GM19238 (cell line): ENCODE measurements at regions not wholly inside any gene's neighbourhood (a gene's known extent, or its start where the extent isn't known, plus 50 kb on each side); places are given as distances from the start of the nearest gene placed in this dataset.

Experiments
- DNase-seq: peaks from one replicate; pipeline ENCODE4 v3.0.0; 2011; ENCODE audit warnings: low spot score; ENCODE audit not compliant: insufficient read length

DNA sequence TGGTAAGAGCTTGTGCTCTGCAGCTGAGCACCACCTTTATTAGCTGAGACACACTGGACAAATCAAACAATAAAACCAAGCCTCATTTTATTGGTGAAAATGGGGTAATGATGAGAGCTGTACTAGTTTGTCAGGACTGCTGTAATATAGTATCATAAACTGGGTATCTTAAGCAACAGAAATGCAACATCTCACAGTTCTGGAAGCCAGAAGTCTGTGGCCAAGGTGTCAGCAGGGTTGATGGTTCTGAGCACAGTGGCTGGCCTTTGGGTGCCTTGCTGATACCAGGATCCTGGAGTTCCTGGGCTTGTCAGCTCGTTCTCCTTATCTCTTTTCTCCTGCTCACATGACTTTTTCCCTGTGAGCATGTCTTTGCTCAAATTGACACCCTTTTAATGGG lies 513.1 kb downstream of the IRX1 start:
- no peak for DNase-seq

- DNase-seq: no peak
These were observed 517.8 kb downstream of the IRX1 start for GRCh38 chr5:4113426-4113825.

DNA sequence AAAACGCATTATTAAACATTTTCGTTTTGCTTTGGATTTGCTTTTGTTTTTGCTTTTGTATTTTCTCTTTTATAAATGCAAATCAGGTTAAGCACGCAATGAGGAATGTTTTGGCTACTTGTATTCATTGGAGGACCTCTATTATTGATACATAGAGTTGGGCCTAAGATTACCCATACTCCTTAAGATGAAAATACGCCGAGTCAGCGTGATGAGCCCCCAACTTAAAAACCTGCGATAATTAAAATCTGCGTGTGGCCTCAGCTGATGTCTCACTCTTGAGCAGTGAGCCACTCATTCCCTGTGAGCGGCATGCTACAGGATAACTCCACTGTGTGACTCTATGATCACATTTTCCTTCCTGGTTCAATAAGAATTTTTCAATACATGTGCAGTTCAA lies 518.3 kb downstream of the IRX1 start:
- DNase-seq: no peak

GRCh38 chr5:4114452-4114851 lies 518.8 kb downstream of the IRX1 start:
- no peak for DNase-seq

- DNase-seq: no peak
These were observed 521.2 kb downstream of the IRX1 start for GRCh38 chr5:4116834-4117233.

DNA sequence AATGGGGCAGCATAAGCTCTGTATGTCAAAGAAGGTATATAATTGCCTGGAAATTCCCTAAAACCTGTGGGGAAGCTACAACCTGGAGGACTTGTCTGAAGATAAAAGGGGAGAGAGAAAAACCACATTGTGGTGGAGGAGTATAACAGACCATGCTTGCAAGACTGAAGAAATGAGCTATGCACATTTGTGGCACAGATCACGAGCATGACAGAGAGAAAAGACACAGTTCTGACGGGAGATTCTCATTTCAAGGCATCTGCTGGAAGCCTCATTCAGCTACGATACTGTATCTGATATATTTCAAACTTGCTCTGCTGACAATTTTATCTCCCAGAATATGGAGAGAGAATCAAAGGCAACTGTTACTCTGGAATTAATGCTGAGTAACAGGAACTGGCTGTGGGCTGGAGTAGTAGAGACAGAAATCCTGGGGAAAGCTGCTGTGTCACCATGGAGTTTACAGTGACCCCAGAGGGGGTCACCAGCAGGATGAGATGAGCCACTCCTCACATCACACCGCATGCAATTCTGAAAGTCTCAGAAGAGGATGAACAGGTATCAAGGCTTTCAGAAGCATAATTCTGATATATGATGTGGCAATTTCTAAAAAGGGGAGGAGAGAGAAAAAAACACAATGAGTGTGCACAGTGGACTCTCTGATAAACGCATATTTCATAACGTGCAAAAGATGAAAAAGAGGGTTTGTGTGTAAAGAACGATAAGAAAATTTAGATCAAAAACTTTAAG lies 528.8 kb downstream of the IRX1 start:
- DNase-seq: no peak

DNA sequence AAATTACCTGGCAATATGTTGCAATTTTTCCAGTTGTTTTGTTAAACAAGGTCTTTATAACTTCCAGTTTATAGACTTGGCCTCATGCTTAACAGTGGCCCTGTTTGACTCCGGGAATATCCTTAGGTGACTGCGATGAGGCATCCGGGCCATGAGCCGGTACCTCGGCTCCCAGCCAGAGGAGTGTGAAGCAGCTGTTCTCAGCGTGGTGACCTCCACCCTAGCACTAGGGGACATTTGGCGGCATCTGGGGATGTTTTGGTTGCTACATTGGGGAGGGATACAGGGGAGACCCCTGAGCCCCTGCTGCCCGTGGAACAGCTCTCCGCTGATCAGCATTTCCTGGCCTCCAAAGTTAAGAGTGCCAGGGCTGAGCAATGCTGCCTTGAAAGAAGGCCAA lies 533.4 kb downstream of the IRX1 start:
- no peak for DNase-seq

- DNase-seq: no peak
These were observed 533.9 kb downstream of the IRX1 start for GRCh38 chr5:4129523-4129922.

- DNase-seq: no peak
These were observed 535.2 kb downstream of the IRX1 start for GRCh38 chr5:4130819-4131218.

GRCh38 chr5:4137781-4138180 lies 542.1 kb downstream of the IRX1 start:
- DNase-seq: no peak

GRCh38 chr5:4142842-4143241 lies 547.2 kb downstream of the IRX1 start:
- no peak for DNase-seq

- DNase-seq: no peak
These were observed 548.9 kb downstream of the IRX1 start for GRCh38 chr5:4144411-4145007.

DNA sequence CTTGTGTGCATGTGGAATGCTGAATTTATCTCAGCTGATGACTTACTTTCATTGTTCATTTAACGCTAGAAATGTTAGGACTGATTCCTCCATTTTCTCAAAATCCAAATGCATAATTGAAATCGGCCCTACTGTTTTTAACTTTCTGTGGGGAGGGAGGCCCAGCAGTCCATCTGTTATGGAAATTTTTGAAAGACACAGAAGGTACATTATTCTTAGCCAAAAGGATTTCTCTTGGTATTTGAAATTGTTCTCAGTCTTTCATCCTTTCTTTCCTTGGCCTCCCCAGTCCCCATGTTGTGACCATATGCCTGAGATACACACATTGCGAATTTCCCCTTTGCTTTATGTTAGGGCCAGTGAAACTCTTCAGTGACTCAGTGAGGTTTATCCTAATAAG lies 549.9 kb downstream of the IRX1 start:
- no peak for DNase-seq

DNA sequence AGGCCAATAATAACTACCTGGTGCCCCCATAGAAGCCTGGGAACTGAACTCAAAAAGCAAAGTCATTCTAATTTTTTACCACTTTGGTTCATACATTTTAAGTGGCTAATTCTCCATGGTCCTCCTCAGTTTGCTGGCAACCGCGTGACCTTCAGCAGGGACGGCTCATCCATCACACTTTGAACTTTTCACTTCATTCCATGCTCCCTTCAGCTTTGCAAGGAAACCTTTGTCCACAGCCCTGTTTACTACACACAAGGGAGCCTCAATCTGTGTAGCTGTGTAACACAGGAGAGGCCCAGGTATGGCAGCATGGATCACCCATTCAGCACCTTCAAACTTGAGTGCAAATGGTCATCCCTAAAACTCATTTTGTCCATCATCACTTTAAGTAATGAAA lies 552.4 kb downstream of the IRX1 start:
- no peak for DNase-seq

DNA sequence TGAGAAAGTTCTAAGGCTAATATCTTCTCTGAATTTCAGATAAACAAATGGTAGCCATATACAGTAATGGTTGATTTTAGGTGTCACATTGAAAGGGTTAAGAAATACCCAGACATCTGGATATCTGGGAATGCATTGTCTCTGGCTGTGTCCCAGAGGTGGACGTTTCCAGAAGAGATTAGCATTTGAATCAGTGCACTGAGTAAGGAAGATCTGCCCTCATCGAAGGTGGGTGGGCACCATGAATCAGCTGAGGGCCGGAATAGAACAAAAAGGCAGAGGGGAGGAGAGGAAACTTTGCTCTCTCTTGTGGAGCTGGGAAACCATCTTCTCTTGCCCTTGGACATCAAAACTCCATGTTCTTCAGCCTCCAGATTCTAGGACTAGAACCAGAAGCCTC lies 554.4 kb downstream of the IRX1 start:
- DNase-seq: no peak

GRCh38 chr5:4156153-4156552 lies 560.5 kb downstream of the IRX1 start:
- DNase-seq: no peak

- no peak for DNase-seq
These were observed 561.3 kb downstream of the IRX1 start for GRCh38 chr5:4156889-4157288.

- DNase-seq: no peak
These were observed 563.3 kb downstream of the IRX1 start for GRCh38 chr5:4158750-4159447.

DNA sequence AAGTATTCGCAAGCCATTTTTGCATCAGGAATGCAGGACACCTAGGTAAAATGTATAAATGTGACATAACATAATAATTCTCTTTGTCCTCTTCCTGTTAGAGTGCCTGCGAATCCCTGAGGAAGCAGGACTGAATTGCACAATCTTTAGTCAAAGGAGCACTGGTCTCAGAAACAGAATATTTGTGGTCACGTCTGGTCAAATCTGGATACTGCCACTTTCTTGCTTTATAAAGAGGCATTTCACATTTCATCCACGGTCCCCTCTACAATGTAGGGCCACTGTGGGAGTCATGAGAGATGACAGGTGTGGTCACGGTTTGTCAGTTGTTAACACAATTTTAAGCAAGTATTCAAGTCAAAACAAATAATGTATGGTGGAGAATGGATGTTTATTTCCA lies 564.0 kb downstream of the IRX1 start:
- no peak for DNase-seq

GRCh38 chr5:4164167-4164566 lies 568.5 kb downstream of the IRX1 start:
- DNase-seq: no peak

- no peak for DNase-seq
These were observed 585.1 kb downstream of the IRX1 start for GRCh38 chr5:4180703-4181102.

GRCh38 chr5:4182144-4182543 lies 586.5 kb downstream of the IRX1 start:
- DNase-seq: no peak

DNA sequence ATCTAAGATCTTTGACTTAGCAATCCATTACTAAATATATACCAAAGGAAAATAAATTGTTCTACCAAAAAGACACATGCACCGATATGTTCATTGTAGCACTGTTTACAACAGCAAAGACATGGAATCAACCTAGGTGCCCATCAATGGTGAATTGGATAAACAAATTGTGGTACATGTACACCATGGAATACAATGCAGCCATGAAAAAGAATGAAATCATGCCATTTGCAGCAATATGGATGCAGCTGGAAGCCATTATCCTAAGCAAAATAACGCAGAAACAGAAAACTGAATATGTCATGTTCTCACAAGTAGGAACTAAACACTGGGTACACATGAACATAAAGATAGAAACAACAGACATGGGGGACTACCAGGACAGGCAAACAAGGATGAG lies 589.5 kb downstream of the IRX1 start:
- no peak for DNase-seq
